Stimulated activated CD4-positive, alpha-beta T cell treated with anti-CD3 and anti-CD28 coated beads, Interleukin-2, amount 100 ng/mL, for 4 hours (primary cell): ENCODE measurements at regions not wholly inside any gene's neighbourhood (a gene's known extent, or its start where the extent isn't known, plus 50 kb on each side); places are given as distances from the start of the nearest gene placed in this dataset.
"Not testable (repeated sequence)": the region's sequence is repeated elsewhere in the genome, so short reads cannot be mapped to it uniquely, and the experiment has no call there.

Source experiments
- DNase-seq: peaks from one replicate; pipeline ENCODE4 v3.0.0-alpha.2; 2020; ENCODE audit warnings: low read depth

- DNase-seq: no peak
These were observed 158.9 kb downstream of the HINT1 start for GRCh38 chr5:131005963-131006684.

DNA sequence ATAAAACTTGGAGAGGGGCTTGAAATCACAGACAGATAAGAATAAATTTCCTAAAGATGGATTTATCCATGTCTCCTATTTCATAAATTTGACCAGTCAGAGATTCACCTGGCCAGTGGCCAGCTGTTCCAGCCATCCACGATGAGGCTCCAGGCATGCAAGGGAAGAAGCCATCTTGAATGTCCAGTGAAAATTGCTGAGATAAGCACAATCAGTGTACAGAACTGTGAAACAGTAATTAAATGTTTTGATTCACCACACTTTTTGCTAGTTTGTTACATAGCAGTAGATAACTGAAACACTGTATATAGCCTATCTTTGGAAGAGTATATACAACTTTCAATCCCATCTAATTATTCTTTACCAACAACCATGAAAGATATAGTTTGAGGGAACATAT lies 163.5 kb downstream of the HINT1 start:
- no peak for DNase-seq

- no peak for DNase-seq
These were observed 164.8 kb downstream of the HINT1 start for GRCh38 chr5:131000289-131000688.

DNA sequence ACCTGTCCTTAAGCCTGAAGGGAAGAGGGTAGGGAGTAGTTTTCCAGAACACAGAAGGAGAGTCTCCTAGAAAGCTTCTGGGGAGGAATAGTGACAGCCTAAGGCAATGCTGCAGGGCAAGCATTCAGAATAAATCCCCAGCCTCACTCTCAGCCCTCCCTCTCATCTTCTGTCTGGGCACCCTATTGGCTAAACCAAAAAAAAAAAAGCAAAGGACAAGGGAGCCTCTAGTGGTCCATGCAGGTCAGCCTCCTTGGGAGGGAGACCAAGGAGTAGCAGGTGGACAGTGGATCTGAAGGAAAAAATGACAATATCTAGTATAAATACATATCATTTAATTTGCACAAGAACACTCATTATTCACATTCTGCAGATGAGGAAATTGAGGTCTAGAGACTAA lies 168.3 kb downstream of the HINT1 start:
- DNase-seq: not testable (repeated sequence)

- no peak for DNase-seq
These were observed 169.2 kb downstream of the HINT1 start for GRCh38 chr5:130995851-130996250.

GRCh38 chr5:130995254-130995515 lies 169.9 kb downstream of the HINT1 start:
- no peak for DNase-seq

- no peak for DNase-seq
These were observed 170.4 kb downstream of the HINT1 start for GRCh38 chr5:130994496-130995253.

- no peak for DNase-seq
These were observed 172.4 kb downstream of the HINT1 start for GRCh38 chr5:130992621-130993020.

DNA sequence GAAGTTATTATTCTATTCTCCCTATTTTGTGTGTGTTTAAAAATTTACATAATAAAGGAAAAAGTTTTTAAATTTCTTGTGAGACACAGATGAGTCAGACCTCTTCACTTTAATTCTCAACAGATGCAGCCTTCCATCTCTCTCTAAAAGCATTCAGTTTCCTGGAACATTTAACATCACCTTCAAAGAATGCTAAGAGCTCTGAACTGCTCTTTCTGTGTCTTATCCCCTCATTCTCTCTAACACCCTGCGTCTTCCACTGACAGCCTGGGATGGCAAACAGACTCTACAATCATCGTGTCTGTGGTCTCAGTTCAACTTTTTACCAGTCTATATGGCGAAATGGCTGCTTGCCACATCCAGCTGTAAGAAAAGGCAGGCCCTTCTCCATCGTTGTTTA lies 173.0 kb downstream of the HINT1 start:
- DNase-seq: no peak

DNA sequence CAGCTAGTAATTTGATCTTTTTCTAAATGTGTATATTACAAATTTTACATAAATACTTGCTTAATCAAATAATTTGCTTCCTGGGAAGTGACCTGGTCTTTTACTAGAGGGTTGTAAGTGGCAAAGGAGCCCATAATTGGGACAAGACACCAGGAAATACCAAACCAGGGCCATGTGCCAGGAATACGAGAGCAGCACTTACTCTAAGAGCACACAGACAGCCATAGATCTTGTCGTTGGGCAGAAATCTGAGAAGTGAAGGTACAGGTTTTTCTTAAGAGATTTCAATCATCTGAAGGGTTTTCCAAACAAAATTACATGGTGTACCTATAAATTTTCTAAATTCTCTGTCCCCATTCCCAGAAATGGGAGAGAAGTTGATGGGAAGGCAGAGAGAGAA lies 179.3 kb downstream of the HINT1 start:
- DNase-seq: no peak

GRCh38 chr5:130981663-130982062 lies 183.4 kb downstream of the HINT1 start:
- DNase-seq: no peak

- no peak for DNase-seq
These were observed 186.6 kb downstream of the HINT1 start for GRCh38 chr5:130978475-130978874.

DNA sequence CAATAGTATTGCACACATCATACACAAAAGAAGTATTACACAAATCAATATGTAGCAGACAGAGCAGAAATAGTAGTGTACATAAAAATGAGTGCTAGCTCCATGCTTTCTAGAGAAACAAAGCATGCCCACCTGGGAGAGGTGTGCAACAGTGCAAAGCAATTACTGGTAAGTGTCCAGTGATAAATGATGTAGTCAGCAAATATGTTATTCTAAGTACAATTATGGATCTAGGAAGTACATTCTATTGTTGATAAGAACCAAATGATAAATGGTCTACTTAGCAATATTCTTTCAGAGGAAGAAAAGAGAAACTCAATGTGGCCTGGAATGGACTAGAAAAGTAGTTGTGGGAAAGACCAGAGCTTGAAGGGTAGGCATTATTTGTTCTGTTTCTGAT lies 188.6 kb downstream of the HINT1 start:
- no peak for DNase-seq

DNA sequence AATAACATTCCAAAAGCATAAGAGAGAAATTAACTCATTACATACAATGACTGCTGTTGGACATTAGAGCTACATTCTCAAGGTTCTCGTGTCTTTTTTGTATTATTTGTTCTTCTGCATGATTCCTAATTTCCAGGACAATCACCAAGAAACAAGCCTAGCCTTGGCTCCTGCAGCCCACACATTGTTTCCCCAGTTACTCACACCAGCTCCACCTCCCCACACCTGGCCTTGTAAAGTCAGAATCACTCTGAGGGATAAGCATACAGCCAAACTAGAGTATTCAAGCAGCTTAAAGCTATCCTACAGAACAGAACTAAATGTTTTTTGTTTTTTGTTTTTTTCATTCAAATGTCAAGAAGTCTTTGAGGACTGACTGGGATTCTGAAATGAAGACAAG lies 189.2 kb downstream of the HINT1 start:
- DNase-seq: no peak

GRCh38 chr5:130975299-130975698 lies 189.8 kb downstream of the HINT1 start:
- no peak for DNase-seq

DNA sequence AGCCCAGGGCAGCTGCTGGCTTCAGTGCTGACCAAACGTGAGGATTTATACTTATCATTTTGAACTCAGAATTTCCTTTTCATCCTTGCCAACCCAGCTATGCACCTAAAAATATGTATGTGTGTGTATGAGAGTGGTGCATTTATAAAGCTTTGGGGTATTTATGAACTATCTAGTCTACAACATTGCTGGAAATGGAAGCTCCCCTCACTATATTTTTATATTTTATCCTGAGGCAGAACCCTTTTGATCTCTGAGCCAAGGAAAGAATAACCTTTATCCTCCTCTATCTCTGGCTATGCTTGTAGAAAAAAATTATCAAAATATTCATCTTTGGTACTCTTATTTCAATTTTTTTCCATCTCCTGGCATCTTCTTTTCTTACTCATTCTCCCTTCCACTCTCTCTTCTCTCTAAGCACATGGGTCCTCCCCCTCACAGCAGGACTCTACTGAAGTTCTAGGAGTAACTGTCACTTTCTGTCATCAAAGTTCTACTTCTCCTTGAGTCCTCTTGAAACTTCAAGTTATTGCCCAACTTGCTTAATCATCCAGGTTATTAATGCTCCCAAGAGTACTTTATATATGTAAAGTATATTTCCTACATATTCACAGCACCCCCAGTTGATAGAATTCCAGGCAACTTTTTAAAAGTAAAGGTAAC lies 190.9 kb downstream of the HINT1 start:
- DNase-seq: no peak

GRCh38 chr5:130966990-130967525 lies 198.0 kb downstream of the HINT1 start:
- no peak for DNase-seq

- DNase-seq: no peak
These were observed 199.1 kb downstream of the HINT1 start for GRCh38 chr5:130965920-130966319.

DNA sequence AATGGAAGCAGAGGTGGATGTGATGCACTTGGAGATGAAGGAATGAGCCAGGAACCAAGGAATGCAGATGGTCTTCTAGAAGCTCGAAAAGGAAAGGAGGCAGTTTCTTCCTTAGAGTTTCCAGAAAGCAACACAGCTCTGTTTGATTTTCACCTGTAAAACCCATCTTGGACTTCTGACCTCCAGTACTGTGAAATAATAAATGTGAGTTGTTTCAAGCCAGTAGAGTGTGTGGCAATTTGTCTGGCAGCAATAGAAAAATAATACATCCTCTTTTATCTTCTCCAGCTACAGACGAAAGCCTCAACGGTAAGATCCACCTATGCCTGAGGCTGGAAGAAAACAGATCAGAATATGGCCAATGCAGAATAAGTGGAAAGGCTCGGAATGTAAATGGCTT lies 199.7 kb downstream of the HINT1 start:
- DNase-seq: no peak

GRCh38 chr5:130964231-130965202 lies 200.5 kb downstream of the HINT1 start:
- DNase-seq: no peak

DNA sequence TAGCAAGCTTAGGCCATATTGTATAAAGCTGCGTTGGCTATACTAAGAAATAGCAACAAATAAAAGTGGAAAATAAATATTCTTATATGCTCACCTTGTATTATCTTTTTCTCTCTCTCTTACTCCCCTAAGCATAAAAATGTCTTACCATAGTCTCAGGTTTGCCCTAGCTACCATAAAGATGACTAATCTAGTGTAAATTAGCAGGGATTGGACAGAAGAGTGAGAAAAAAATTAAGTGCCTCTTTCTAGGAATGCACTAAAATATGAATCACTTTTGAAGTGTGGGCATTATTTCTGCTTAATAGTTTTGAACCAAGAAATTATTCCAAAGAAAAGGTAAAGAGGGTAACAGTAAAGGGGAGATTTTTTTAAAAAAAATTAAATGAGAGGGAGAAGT lies 201.3 kb downstream of the HINT1 start:
- no peak for DNase-seq

DNA sequence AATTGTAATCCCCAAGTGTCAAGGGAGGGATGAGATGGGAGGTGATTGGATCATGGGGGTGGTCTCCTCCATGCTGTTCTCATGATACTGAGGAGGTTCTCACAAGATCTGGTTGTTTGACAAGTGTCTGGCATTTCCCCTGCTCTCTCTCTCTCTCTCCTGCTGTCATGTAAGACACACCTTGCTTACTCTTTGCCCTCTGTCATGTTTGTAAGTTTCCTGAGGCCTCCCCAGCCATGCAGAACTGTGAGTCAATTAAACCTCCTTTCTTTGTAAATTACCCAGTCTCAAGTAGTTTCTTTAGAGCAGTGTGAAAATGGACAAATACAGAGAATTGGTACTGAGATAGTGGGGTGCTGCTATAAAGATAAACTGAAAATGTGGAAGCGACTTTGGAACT lies 207.9 kb downstream of the HINT1 start:
- DNase-seq: no peak
